Right ventricle myocardium superior (tissue), 1 donor: ENCODE measurements at regions not wholly inside any gene's neighbourhood (a gene's known extent, or its start where the extent isn't known, plus 50 kb on each side); places are given as distances from the start of the nearest gene placed in this dataset.
"Not testable (repeated sequence)": the region's sequence is repeated elsewhere in the genome, so short reads cannot be mapped to it uniquely, and the experiment has no call there.

Experiments used
- ATAC-seq: fragments of 200-7000 bp; cut with Tn5 transposase; one replicate; pipeline ENCODE4 v1.9.1; 2020; ENCODE audit warnings: mild to moderate bottlenecking; ENCODE audit not compliant: poor library complexity
- DNase-seq: peaks from one replicate; pipeline ENCODE4 v3.0.0-alpha.2; 2020
- intact Hi-C: fragments of 100-400 bp; cut with DNase I; formaldehyde crosslinking; loops from one replicate; pipeline ENCODE4 v1.11.2; 2022
- donor health status: DM: no; HTN: yes; CAD: no; lungs with severe emphysema.

DNA sequence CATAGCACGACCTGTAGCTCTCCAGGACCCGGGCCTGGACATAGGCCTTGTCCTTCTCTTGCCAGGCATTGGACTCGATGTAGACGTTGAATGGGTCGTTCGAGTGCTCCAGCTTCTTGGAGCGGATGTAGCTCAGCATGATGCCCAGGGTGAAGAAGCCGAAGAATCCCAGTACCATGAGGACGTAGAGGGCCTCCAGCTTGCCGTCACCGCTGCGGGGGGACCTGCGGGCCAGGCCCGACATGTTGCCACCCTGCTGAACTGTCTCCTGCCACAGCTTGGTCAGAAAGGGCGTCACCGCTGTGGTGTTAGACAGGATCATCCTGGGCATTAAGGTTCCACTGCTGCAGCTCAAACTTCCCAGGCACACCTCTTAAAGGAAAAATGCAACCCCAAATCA lies 2702.1 kb upstream of the TPTE start:
- ATAC-seq, DNase-seq, intact Hi-C loops: not testable (repeated sequence)

DNA sequence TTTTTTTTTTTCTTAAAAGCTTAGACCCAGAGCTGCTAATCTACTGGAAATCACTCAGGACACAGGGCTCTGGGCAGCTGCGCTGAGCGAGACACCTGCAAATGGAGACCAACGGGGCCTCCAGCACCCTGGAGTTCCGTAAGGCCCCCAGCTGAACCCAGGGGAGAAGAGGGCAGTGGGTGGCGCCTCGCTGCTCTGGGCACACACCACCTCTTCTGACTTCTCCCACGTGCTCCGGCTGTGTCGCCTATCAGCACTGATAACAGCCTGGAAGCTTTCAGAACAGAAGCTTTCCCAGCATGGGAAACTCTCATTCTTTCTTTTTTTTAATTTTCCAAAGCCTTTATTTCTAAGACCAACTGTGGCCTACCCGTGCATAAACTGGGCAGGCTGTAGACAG lies 2695.8 kb upstream of the TPTE start:
- intact Hi-C loops, DNase-seq: not testable (repeated sequence)
- peak; percentile 85 for ATAC-seq

DNA sequence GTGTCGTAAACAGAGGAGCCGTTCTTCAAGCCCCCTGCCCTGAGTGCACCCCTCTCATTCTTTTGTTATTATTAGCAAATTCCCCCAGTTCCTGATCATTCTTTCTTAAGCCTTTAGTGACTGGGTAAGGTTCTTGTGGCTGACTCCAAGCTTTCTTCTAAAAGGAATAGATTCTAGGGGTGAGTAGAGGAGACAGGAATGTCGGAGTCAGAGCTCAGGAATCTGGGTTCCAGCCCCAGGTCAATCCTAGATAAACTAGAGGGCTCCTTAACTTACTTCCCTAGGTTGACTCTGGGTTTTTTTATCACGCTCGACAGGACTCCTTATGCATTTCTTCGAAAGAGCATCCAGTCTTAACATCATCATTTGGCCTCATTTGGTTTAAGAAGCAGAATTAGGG lies 2695.2 kb upstream of the TPTE start:
- intact Hi-C loops, result not testable (repeated sequence)

DNA sequence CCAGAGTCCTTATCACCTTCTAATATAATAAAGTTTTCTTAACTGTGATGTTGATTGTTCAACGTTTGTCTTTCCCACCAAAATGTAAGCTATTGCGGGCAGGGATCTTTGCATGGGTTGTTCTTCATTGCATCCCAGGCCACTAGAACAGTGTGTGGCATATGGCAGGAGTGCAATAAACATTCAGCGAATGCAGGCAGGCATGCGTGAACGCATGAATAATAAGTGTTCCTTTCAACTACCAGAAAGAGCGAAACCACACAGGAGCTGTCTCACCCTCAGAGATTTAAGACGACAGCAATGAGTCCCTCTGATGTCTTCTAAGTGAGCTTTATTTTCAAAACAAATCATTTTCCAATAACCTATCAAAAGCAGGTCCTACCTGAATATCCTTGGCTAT lies 2693.1 kb upstream of the TPTE start:
- intact Hi-C loops, ATAC-seq, DNase-seq: not testable (repeated sequence)

More for the DNA sequence above, 2695.2 kb upstream of the TPTE start:
- DNase-seq, ATAC-seq: not testable (repeated sequence)

DNA sequence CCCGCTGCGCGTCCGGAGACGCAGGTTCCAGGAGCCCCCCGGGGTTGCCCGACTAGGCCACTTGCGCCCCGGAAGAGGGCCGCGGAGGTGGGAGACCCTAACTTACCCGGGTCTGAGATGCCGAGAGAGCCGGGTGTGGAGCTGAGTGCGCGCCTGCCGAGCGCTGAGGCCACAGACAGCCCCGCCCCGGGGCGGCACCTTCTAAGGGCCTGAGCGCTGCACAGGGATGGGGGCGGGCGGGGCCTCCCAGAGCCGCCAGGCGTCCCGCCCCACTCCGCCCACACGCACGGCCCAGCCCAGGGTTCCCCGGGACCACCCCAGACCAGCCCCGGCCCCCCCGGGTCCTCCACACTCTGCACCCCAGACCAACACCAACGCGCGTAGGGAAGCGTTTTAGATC lies 2692.0 kb upstream of the TPTE start:
- DNase-seq, intact Hi-C loops: not testable (repeated sequence)
- peak; percentile 92 for ATAC-seq

DNA sequence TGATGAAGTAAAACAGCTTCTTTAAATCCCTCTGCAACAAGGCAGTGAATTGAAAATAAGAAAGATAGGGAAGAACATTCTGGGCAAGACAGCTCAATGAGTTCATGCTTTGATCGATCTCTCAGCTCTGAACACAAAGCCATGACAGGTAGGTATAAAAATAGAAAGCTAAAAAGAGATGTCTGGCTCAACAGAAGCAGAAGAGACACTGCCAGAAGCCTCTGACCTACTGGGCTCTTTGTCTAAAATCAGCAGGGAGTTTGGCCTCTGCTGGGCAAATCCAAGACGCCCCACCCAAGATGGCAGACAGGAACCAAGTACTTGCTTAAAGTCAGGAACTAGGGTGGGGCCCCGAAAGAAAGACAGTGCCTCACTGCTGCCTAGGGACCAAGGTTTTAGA lies 2684.1 kb upstream of the TPTE start:
- intact Hi-C loops, DNase-seq: not testable (repeated sequence)
- peak; percentile 36 for ATAC-seq

DNA sequence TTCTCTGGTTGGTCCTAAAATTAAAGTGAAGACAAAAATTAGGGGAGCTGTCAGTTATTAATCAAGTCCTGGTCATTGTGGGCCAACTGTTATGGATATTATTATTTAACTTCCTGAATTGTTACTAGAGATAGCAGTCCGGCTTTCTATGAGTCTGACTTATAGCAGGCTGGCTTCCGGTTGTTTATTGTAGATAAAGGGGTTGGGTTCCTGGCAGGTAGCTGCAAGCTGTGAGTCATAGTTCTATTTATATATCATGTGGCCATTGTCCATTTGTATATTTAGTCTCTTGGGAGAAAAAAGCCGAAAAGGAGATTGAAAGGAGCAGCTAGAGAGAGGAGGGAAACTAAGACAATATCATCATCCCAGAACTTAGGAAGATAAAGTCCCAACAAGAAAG lies 2668.0 kb upstream of the TPTE start:
- DNase-seq, intact Hi-C loops: not testable (repeated sequence)
- ATAC-seq, result peak; percentile 52

DNA sequence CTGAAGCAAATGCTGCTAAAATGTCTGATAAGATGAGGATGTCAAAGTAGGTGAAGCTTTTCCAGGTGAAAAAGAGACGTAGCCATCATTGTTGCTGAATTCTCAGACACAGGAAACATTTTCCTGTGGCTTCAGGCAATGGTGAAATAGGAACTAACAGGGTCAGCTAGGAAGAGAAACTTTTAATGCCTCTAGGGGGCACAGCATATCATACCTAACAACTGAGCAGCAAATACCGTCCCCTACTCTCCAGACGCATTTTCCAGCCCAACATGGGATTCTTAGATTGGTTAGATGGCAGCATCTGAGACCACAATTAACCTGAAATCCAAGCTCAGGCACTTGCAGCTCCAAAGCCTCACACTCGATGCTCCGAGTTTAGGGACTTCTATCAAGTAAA lies 2667.5 kb upstream of the TPTE start:
- DNase-seq, intact Hi-C loops, ATAC-seq: not testable (repeated sequence)
